HG03571 (cell line): ENCODE measurements at regions not wholly inside any gene's neighbourhood (a gene's known extent, or its start where the extent isn't known, plus 50 kb on each side); places are given as distances from the start of the nearest gene placed in this dataset.

Source experiments
- ATAC-seq: cut with Tn5 transposase; IDR thresholded peaks from one replicate; pipeline ENCODE4 v1.9.1; 2021; ENCODE audit not compliant: unreplicated experiment

- no peak for ATAC-seq
Observed at GRCh38 chr6:74650668-74651067, 555.2 kb downstream of the COL12A1 start.

DNA sequence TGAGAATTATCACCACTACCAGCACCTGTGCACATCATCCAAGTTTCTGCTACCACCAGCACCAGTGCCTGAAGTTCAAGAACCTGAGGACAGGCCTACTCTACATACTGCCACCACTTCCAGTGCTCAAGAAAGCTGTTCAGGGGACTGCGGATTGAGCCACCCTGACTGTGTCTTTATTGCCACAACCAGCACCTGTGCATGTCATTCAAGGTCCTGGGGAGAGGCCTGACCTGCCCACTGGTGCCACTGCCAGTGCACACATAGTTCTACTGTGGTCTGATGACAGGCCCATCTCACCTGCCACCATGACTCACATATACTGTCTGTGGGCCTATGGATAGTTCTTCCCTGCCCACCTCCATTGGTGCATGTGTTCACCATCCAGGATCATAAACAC is 559.4 kb downstream of the COL12A1 start:
- ATAC-seq = no peak

GRCh38 chr6:74645108-74645849 is 560.6 kb downstream of the COL12A1 start:
- ATAC-seq = no peak

DNA sequence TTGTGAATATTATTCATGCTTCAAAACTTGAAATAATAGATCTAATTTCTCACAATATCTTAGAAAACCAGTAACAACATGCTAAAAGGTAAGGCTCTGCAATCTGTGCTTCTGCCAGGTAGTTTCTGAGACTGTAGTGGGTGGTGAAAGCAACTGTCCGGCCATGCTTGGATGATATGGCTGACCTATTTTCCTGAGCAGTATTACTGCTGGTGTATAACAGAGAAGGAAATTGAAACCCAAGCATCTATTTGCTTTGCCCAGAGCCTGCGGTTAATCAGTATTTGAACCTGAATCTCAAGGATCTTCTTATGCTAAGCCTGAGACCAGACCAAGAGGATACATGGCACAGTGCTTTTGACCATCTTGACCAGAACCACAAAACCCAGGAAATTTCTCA is 563.8 kb downstream of the COL12A1 start:
- ATAC-seq = no peak

DNA sequence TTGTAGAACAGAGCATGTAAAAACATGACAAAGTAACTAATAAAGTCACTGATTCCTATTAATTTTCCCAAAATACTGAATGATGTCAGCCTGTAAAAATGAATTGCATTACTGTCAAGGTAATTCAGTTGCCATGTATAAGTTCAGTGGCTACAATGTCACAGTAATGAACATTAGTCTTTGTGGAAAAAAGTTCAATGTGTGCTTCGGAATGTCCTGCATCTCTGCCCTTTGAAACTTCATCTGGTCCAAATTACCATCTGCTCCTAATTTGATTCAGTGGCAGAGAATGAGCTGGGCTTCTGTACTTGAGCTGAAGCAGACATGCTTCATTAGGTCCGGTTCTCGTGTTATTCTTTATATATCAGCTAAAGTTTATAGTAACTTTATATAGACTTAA is 567.4 kb downstream of the COL12A1 start:
- ATAC-seq = no peak

GRCh38 chr6:74632196-74632875 is 573.5 kb downstream of the COL12A1 start:
- no peak for ATAC-seq

DNA sequence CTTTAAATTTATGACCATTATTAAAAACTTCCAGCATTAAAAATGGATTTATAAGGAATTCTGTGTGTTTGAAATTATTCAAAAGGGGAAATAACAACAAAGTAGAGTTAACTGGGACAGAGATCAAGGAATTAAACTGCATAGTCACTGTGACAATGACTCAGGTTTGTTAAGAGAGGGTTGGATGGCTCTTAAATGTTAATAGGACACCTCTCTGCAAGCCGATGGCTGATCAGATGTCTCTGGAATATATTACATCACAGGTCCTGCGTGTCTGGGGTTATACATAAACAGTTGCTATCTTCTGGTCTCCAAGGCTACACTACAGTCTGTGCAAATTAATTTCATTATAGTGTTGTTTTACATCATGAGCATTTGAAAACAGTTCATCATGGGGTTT is 574.3 kb downstream of the COL12A1 start:
- ATAC-seq = no peak

DNA sequence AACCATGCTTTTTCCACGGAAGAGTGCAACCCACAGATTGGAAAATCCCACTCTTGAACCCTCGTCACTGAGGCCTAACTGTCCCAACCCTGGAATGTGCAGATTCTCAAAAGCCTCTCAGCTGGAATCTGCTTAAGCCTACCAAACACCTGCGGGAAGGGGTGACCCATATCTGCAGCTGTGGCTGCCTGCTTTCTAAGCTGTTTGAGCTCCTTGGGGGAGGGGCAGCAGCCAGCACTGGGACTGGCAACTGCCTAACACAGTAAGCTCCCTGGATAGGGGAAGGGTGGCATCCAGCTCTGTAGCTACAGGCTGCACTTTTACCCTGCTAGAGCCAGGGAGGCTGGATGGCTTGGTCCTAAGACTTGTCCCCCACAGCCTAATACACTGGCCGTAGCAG is 579.6 kb downstream of the COL12A1 start:
- no peak for ATAC-seq

GRCh38 chr6:74623027-74623426 is 582.8 kb downstream of the COL12A1 start:
- no peak for ATAC-seq

- ATAC-seq = no peak
Observed at GRCh38 chr6:74611220-74611619, 594.6 kb downstream of the COL12A1 start.

- ATAC-seq = no peak
Observed at GRCh38 chr6:74610352-74610751, 595.5 kb downstream of the COL12A1 start.

GRCh38 chr6:74609871-74610270 is 596.0 kb downstream of the COL12A1 start:
- no peak for ATAC-seq

GRCh38 chr6:74607934-74608333 is 597.9 kb downstream of the COL12A1 start:
- no peak for ATAC-seq

DNA sequence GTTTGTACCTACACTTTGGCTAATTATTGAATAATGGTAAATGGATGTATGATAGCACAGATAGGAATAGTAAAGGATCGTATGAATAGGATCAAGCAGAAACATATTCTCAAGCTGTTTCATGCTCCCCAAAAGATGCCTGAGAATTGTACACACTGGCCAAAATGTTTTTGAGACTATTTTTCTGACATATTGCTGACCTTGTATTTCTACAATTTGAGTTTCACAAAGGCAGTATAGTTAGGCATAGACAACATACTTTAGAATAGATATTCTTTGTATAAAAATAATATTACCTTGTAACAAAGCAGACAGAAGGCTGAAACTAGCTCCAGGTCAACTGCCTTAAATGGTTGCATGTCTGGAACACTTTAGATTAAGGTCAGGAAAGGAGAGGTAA is 598.4 kb downstream of the COL12A1 start:
- ATAC-seq = no peak

GRCh38 chr6:74606582-74607071 is 599.2 kb downstream of the COL12A1 start:
- ATAC-seq = no peak

GRCh38 chr6:74605922-74606581 is 599.8 kb downstream of the COL12A1 start:
- no peak for ATAC-seq

DNA sequence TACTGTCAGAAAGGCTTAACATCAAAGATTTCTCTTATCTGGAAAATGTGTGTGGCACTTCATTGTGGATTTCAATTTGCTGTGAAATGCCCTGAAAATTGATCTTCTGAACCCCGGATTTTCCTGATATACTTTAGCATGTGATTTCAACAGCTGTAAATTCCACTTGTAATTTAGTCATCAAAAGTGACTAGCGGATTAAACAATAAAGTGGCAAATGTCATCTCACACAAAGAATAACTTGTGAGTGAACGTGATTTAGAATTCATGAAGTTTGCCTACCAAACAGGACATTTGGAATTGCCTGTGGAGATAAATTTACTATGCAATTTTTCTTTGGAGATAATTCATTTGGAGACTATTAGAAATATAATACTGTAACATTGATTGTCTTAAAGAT is 601.6 kb downstream of the COL12A1 start:
- ATAC-seq = no peak

DNA sequence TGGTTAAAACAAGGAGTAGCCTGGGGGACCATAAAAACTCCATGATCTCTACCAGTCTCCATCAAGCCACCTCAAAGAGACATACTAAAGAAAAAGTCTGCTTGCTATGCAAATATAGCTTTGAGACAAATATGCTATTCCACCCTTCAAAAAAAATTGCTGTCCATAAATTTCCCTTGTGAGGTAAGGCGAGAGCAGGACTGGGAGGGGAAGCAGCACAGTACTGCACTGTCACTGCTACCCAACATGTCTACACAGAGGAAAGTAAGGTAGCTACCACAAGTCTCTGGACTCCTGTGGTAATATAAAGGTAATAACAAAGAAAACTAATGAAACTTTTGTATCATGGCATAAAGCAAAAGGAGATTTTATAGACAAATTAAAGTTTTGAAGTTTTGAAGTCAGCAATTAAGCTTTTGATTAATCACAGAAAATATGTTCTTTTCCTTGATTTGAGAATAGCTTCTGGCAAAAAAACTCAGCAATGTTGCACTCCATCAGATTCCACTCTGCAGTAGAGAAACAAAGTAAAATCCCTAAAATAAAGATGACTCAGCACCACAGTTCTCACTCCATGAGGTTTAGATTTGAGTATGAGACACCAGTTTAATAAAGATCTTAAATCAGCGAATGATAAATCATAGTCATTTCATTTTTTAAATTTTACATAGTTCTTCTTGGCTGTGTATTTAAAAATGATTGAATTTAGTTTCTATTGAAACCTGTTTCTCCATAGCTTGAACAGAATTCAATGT is 602.4 kb downstream of the COL12A1 start:
- ATAC-seq = no peak

GRCh38 chr6:74602206-74602605 is 603.6 kb downstream of the COL12A1 start:
- no peak for ATAC-seq

GRCh38 chr6:74598462-74599393 is 607.1 kb downstream of the COL12A1 start:
- peak; percentile 93 for ATAC-seq
